ENCODE measurements at regions not wholly inside any gene's neighbourhood (a gene's known extent, or its start where the extent isn't known, plus 50 kb on each side); places are given as distances from the start of the nearest gene placed in this dataset.

DNA sequence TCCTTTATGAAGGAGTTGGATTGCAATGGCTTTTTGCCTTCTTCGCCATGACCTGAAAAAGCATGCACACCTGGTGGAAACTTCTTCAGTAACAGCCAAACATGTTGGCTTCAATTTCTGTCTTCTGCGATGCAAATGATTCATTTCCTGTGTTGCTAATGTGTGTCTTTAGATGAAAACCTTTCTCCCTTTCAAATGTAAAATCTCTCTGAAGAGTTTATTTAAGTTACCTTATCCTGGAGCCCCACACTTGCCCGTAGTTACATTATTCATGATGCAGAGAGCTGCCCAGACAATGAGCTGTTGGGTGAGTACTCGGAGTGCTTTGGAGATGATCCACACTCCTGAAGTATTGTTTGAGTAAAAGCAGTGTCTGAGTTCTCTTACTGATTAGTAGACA, 1100.9 kb downstream of the RPA4 start:
- no peaks in the 10 kb centered on the region for H3K27me3 ChIP-seq (replicated peaks; ENCODE audit: insufficient read depth, low read depth, low read length, poor library complexity)
- H3K27ac ChIP-seq (ENCODE audit: low read depth, low read length, poor library complexity, severe bottlenecking) = no peak overlapping the region
- POLR2A ChIA-PET (ENCODE audit: low non-redundant PET) = no interaction called here
- no peaks in the 10 kb centered on the region for H3K9me3 ChIP-seq (ENCODE audit: low read depth, low read length, poor library complexity, severe bottlenecking)
- DNase-seq (ENCODE audit: low spot score) = no peak
- H3K4me3 ChIP-seq (ENCODE audit: low read depth, low read length, poor library complexity, severe bottlenecking) = no peak overlapping the region
- TF ChIP-seq EZH2 (IDR thresholded peaks at IDR 0.05; ENCODE audit: borderline replicate concordance, low read depth, low read length, poor library complexity, severe bottlenecking) = no peak
- TF ChIP-seq, protein P1, sequence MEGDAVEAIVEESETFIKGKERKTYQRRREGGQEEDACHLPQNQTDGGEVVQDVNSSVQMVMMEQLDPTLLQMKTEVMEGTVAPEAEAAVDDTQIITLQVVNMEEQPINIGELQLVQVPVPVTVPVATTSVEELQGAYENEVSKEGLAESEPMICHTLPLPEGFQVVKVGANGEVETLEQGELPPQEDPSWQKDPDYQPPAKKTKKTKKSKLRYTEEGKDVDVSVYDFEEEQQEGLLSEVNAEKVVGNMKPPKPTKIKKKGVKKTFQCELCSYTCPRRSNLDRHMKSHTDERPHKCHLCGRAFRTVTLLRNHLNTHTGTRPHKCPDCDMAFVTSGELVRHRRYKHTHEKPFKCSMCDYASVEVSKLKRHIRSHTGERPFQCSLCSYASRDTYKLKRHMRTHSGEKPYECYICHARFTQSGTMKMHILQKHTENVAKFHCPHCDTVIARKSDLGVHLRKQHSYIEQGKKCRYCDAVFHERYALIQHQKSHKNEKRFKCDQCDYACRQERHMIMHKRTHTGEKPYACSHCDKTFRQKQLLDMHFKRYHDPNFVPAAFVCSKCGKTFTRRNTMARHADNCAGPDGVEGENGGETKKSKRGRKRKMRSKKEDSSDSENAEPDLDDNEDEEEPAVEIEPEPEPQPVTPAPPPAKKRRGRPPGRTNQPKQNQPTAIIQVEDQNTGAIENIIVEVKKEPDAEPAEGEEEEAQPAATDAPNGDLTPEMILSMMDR (conservative IDR thresholded peaks at IDR 0.05; ENCODE audit: low read depth, low read length) = no peak
- BruUV-seq (replicated peaks) = no TSS peak
- CTCF ChIA-PET = no interaction called here
- no peaks in the 10 kb centered on the region for H3K4me1 ChIP-seq (ENCODE audit: insufficient read depth, low read length, poor library complexity, severe bottlenecking)
- intact Hi-C loops (cut with micrococcal nuclease; ENCODE audit: unreplicated experiment) = no loop called here
- H3K36me3 ChIP-seq (ENCODE audit: insufficient read depth, low read length, poor library complexity, severe bottlenecking) = no peaks in the 10 kb centered on the region

DNA sequence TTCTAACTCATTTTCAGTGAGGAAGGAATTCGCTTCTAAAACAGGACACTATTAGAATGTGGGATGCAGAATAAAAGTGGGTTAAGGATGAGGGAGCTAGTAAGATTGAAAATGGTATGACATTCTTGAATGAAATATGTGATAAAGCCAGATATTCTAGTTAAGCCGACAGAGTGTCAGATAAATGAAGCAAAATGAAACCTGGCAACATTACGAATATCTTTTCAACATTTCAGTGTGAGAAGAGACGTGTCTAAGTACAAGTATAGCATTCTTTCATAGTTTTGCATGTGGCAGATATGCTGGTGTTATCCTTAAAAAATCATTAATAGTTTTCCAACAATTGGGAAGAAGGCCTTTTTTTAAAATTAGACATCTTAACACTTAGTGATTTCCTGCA, 1101.4 kb downstream of the RPA4 start:
- no peaks in the 10 kb centered on the region for H3K36me3 ChIP-seq (ENCODE audit: insufficient read depth, low read length, poor library complexity, severe bottlenecking)
- ChIA-PET CTCF (no interaction called here), POLR2A (ENCODE audit: low non-redundant PET) (no interaction called here)
- DNase-seq (ENCODE audit: low spot score) = no peak
- no TSS peak for BruUV-seq (replicated peaks)
- H3K27me3 ChIP-seq (replicated peaks; ENCODE audit: insufficient read depth, low read depth, low read length, poor library complexity) = no peaks in the 10 kb centered on the region
- no peak overlapping the region for H3K27ac ChIP-seq (ENCODE audit: low read depth, low read length, poor library complexity, severe bottlenecking)
- H3K4me3 ChIP-seq (ENCODE audit: low read depth, low read length, poor library complexity, severe bottlenecking) = no peak overlapping the region
- no peaks in the 10 kb centered on the region for H3K4me1 ChIP-seq (ENCODE audit: insufficient read depth, low read length, poor library complexity, severe bottlenecking)
- intact Hi-C loops (cut with micrococcal nuclease; ENCODE audit: unreplicated experiment) = no loop called here
- no peak for TF ChIP-seq EZH2 (IDR thresholded peaks at IDR 0.05; ENCODE audit: borderline replicate concordance, low read depth, low read length, poor library complexity, severe bottlenecking)
- TF ChIP-seq, protein P1 (conservative IDR thresholded peaks at IDR 0.05; ENCODE audit: low read depth, low read length) = no peak
- no peaks in the 10 kb centered on the region for H3K9me3 ChIP-seq (ENCODE audit: low read depth, low read length, poor library complexity, severe bottlenecking)

DNA sequence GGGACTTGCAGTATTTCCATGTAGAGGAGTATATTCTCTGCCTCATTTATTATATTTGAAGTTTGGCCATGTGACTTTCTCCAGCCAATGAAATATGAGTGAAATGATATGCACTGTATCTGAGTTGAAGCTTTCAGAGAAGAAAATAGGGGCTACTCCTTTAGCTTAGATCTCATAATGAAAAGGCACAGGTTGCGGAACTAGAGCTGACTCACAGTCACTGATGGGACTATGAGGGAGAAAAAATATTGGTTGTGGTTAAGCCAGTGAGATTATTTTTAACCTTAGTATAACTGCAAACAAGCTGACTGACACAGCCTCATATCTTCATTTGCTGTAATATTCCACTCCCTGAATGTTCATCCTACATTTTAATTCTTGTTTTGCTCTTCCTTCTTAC, 1104.3 kb downstream of the RPA4 start:
- TF ChIP-seq, protein P1 (conservative IDR thresholded peaks at IDR 0.05; ENCODE audit: low read depth, low read length) = no peak
- no peak for TF ChIP-seq EZH2 (IDR thresholded peaks at IDR 0.05; ENCODE audit: borderline replicate concordance, low read depth, low read length, poor library complexity, severe bottlenecking)
- H3K4me3 ChIP-seq (ENCODE audit: low read depth, low read length, poor library complexity, severe bottlenecking) = no peak overlapping the region
- H3K36me3 ChIP-seq (ENCODE audit: insufficient read depth, low read length, poor library complexity, severe bottlenecking) = no peaks in the 10 kb centered on the region
- H3K9me3 ChIP-seq (ENCODE audit: low read depth, low read length, poor library complexity, severe bottlenecking) = no peaks in the 10 kb centered on the region
- CTCF ChIA-PET = no interaction called here
- H3K27me3 ChIP-seq (replicated peaks; ENCODE audit: insufficient read depth, low read depth, low read length, poor library complexity) = no peaks in the 10 kb centered on the region
- no peak overlapping the region for H3K27ac ChIP-seq (ENCODE audit: low read depth, low read length, poor library complexity, severe bottlenecking)
- no peak for DNase-seq (ENCODE audit: low spot score)
- no TSS peak for BruUV-seq (replicated peaks)
- intact Hi-C loops (cut with micrococcal nuclease; ENCODE audit: unreplicated experiment) = no loop called here
- POLR2A ChIA-PET (ENCODE audit: low non-redundant PET) = no interaction called here
- H3K4me1 ChIP-seq (ENCODE audit: insufficient read depth, low read length, poor library complexity, severe bottlenecking) = no peaks in the 10 kb centered on the region
